ES-I3 (cell line): ENCODE measurements at regions not wholly inside any gene's neighbourhood (a gene's known extent, or its start where the extent isn't known, plus 50 kb on each side); places are given as distances from the start of the nearest gene placed in this dataset.

Experiments
- H3K36me3 ChIP-seq: 2 replicates; pipeline ENCODE4 v1.6.1; 2013; ENCODE audit warnings: mild to moderate bottlenecking, low read length, control low read depth, moderate library complexity; ENCODE audit not compliant: insufficient read depth
- H3K4me1 ChIP-seq: 2 replicates; pipeline ENCODE4 v1.6.1; 2013; ENCODE audit warnings: mild to moderate bottlenecking, control low read depth, low read length; ENCODE audit not compliant: insufficient read depth
- H3K9ac ChIP-seq: 2 replicates; pipeline ENCODE4 v1.6.1; 2013; ENCODE audit warnings: low read depth, mild to moderate bottlenecking, low read length, moderate library complexity
- H3K9me3 ChIP-seq: 2 replicates; pipeline ENCODE4 v1.6.1; 2013; ENCODE audit warnings: mild to moderate bottlenecking, low read length, moderate library complexity; ENCODE audit not compliant: control insufficient read depth, insufficient read depth

DNA sequence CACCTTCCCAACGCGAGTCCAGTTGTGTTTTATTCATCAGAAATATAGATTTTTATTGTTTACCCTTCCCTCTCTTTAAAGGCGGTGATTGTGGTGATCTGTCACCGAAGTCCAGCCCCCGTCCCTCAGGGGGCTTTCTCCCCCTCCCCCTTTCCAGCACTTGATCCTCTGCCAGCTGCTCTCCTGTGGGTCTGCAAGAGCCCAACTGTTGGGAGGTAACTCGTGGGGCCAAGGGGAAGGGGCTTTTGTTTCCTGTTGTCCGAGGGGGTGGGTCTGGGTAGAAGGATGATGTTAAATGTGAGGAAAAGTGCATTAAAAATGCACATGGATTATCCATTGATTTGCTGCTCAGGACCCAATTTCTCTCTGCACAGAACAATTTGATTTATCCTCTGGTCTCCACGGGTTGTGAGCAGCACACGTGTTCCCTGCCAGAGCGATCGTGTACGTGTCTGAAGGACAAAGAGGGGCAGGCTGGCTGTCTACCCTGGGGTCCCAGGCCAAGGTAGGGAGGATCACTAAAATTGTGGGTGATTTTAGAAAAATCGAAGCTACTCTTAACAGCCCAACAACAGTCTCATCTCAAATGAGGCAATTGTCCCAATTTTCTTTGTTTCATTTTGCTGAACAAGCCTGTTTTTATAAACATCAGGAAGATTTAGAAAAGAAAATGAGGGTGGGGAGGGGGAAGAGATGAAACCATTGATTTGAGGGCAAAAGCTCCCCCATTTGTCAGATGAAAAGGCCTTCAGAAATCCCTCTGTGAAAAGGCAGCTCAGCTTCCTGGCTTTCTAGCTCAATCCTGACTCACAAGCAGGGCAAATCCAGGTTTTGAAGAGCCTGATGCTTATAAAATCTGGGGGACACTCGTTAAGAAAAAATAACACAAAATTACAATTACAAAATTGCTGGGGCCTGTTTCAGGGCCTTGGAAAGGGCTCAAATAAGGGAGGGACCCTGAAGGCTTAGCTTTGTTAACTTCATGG, 176.2 kb downstream of the RHOU start:
- Histone ChIP-seq H3K9me3 (no peaks in the 10 kb centered on the region), H3K4me1 (peaks cover 11% of the 10 kb centered on the region), H3K9ac (no peak overlapping the region), H3K36me3 (no peaks in the 10 kb centered on the region; the same call in 1 of the 2 replicates)

DNA sequence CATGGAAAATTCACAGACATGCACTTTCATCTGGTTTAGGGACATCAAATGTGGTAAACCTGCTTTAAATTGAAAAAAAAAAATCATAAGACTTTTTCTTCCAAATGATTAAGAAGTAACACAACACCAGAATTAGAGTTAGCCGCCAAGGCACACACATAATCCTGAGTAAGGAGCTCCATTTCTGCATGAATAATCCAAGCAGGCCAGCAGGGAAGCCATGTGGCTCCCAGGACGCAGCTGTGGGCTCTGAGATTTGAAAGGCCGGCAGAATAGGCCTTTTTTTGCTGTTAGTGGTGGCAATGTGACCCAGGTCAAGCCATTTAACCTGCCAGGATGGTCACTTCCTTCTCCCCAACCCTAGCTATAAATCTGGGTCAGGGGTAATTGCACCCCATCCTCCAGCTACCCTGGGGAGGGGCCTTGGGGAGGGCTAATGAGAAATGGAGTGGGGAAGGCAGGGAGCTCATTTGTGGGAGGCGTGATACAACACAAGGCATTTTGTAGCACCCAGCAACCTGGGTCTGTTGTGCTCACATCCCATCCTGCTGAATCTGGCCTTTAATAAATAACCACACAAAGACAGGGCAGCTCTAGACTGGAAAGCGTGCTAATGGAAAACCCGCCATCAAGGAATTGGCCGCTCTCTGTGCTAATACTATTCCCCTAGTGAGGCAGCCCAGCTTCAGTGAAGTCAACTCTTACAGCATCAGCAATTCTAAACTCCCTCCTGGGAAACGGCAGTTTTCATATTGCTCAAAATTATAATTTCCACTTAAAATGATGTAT, 178.5 kb downstream of the RHOU start:
- no peak overlapping the region for H3K9ac ChIP-seq

DNA sequence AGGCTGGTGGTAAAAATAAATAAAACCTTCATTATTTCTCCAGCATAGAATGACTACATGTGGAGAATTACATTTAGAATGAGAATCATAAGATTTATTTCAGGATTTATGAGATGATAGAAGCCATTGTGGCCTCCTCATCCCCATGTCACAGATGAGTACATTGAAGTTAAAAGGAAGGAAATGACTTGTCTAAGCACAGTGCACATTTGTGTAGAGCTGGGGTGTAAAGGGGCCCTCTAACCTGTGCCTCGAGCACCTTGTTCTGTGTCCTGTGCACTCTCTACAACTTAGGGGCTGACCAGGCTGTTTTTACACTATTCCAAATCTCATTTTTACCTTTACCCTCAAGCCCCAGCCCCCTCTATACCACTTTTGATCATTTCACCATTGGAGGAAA, 179.4 kb downstream of the RHOU start:
- peaks cover 11% of the 10 kb centered on the region for H3K4me1 ChIP-seq
- no peak overlapping the region for H3K9ac ChIP-seq
- no peaks in the 10 kb centered on the region for H3K9me3 ChIP-seq
- H3K36me3 ChIP-seq = no peaks in the 10 kb centered on the region; the same call in 1 of the 2 replicates

More for the DNA sequence above, 178.5 kb downstream of the RHOU start:
- Histone ChIP-seq H3K36me3 (no peaks in the 10 kb centered on the region; the same call in 1 of the 2 replicates), H3K9me3 (no peaks in the 10 kb centered on the region), H3K4me1 (peaks cover 11% of the 10 kb centered on the region)

DNA sequence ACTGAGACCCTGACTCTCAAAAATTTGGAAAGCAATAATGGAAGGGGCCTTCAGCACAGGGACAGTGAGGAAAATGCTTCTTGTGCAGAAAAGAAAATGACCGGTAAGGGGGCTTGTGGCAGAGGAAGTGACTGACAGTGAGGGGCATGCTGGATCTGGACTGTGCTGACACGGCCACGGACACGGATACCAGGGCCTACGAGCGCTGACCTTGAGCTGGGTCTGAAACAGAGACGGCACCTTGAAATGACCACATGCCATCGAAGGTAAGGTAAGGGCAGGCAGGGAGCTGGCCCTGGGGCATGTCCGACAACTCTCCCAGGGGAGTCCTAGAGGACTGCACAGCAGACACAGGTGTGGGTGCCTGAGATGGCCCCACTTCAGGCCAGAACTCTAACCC, 182.1 kb downstream of the RHOU start:
- no peaks in the 10 kb centered on the region for H3K36me3 ChIP-seq
- H3K9ac ChIP-seq = no peak overlapping the region
- H3K4me1 ChIP-seq = no peaks in the 10 kb centered on the region
- H3K9me3 ChIP-seq = no peaks in the 10 kb centered on the region

DNA sequence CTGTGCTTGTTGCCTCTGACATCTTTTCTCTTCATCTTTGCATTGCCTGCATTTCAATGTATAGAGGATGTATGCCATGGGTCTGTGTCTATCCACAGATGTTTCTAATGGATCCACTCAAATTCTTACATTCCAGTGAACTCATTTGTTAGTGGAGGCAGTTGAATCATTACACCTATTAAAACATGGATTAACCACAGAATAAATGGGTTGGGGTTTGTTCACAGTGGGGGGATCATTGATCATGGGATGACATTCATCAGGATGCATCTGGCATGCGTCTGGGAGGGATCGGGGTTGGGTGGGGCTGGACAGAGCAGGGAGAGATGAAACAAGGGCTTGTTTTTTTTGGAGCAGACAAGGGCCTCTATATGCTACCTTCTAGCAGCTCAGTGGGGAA, 182.5 kb downstream of the RHOU start:
- no peak overlapping the region for H3K9ac ChIP-seq
- no peaks in the 10 kb centered on the region for H3K36me3 ChIP-seq
- H3K9me3 ChIP-seq = peaks cover 2% of the 10 kb centered on the region; the same call in 1 of the 2 replicates
- H3K4me1 ChIP-seq = no peaks in the 10 kb centered on the region

DNA sequence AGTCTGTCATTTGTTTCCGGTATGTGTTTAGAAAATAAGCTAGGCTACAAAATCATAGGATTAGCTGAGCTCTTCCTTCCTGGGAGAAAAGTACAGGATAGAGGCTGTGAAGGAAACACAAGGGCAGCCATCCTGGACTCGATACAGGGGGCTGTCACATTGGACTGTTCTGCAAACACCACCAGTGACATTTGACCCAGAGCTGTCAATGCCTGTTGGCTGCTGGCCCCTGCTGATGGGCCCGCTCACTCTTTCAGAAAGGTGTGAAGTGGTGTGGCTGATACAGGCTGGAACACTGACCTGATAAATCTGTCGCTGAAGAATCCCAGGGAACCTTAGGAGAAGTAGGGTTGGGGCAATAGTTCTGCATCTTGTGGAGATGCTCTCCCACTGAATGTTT, 183.1 kb downstream of the RHOU start:
- no peak overlapping the region for H3K9ac ChIP-seq
- no peaks in the 10 kb centered on the region for H3K4me1 ChIP-seq
- H3K36me3 ChIP-seq = no peaks in the 10 kb centered on the region
- peaks cover 3% of the 10 kb centered on the region; the same call in 1 of the 2 replicates for H3K9me3 ChIP-seq

DNA sequence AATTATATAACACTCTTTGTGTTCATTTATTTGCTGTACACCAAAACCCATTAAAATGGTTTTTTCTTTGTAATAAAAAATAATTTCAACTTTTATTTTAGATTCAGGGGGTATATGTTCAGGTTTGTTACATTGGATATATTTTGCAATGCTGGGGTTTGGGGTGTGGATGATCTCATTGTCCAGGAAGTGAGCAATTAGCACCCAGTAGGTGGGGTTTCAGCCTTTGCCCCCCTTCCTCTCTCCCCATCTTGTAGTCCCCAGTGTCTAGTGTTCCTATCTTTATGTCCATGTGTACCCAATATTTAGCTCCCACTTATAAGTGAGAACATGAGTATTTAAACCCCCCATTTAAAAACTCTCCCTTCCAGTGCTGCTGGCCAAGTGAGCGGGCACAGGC, 184.6 kb downstream of the RHOU start:
- Histone ChIP-seq H3K9me3 (peaks cover 3% of the 10 kb centered on the region; the same call in 1 of the 2 replicates), H3K9ac (no peak overlapping the region), H3K4me1 (no peaks in the 10 kb centered on the region), H3K36me3 (no peaks in the 10 kb centered on the region)

DNA sequence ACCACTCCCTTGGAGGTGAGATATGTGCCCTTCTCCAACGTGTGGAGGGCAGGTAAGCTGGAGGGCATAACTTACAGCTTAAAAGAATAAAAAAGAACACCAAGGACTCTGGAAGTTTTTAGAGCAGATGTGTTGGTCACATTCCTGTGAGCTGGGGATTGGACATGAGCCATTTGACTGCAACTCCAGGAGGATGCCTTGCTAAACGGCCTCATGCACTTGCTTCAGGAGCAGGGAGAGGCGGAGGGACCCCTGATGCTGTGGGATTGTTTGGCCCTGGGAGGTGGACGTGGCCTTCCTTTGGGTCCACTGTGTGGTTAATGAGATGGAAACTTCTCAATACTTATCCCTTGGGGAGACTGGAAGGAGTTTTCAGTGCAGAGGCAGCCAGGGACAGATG, 185.6 kb downstream of the RHOU start:
- Histone ChIP-seq H3K36me3 (no peaks in the 10 kb centered on the region), H3K9ac (no peak overlapping the region), H3K9me3 (peaks cover 7% of the 10 kb centered on the region; the same call in 1 of the 2 replicates), H3K4me1 (no peaks in the 10 kb centered on the region)

DNA sequence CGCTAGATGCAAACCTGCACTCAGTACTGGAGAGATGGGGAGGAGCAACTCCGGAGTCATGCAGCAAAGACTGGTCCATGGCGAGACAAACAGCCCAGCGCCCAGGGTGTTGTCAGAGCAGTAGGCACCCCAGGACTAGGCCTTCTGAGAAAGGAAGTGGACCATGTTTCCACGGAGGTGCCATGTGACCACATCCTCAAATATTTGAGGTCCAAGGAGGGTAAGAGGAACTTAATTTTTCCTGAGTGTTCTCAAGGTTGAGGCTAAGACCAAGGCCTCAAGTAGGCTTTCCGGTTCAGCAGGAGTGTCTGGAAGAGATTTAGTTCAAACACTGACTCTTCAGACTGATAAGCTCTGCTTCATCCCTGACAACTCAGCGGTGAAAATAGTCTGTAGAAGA, 186.2 kb downstream of the RHOU start:
- Histone ChIP-seq H3K9ac (no peak overlapping the region), H3K9me3 (peaks cover 7% of the 10 kb centered on the region; the same call in 1 of the 2 replicates), H3K4me1 (no peaks in the 10 kb centered on the region), H3K36me3 (no peaks in the 10 kb centered on the region)

DNA sequence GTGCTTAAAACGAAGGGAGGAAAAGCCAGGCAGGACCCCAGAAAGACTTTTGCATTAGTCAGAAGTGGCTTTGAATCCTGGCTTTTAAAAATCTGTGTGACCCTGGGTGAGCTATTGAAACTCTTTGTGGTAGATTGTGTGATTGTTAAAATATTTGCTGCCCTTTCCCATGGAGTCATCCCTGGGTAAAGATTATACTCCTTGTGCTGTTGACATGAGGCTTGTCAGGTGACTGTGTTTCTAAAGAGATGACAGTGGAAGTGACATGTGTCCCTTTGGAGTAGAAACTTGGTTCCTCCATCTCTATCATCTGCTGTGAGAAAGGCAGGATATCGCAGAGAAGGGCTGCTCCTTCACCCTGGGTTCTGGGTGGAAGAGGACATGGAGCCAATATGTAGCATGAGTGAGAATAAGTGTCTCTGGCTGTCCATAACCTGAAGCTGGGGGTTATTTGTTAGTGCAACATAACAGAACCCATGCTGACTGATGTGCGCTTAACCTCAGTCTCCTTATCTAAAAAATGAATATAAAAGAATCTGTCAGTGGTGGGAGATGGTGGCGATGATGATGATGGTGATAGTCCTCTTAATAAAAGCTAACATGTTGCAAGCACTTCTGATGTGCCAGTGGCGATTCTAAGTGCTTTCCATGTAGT, 187.6 kb downstream of the RHOU start:
- Histone ChIP-seq H3K9ac (no peak overlapping the region), H3K4me1 (no peaks in the 10 kb centered on the region), H3K36me3 (no peaks in the 10 kb centered on the region), H3K9me3 (peaks cover 7% of the 10 kb centered on the region; the same call in 1 of the 2 replicates)

DNA sequence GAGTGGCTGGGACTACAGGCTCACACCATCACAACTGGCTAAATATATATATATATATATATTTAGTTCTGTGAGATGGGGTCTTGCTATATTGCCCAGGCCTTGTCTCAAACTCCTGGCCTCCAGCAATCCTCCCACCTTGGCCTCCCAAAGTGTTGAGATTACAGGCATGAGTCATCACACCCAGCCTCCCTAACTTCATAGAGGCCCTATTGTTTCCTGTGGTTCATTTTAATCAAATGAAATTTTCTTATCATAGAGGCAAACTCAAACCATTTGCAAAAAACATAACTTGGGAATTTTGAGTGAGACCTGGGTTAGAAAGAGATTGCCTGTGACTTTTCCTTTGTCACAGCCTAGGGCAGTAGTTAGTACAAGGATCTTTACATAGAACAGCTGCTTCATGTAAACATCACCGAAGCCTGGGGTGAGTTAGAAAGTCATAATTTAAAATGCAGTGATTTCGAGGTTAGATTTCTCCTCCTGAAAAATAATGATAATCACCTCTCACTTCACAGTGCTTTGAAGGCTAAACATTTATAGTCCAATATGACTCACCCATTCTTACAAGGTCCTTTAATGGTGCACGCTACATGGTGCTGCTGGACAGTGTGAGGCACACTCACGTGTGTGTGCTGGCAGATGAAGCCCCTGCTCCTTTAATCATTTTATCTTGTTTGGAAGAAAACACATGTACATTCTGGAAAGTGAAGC, 188.9 kb downstream of the RHOU start:
- Histone ChIP-seq H3K36me3 (no peaks in the 10 kb centered on the region), H3K9me3 (peaks cover 7% of the 10 kb centered on the region; the same call in 1 of the 2 replicates), H3K9ac (no peak overlapping the region), H3K4me1 (no peaks in the 10 kb centered on the region)

DNA sequence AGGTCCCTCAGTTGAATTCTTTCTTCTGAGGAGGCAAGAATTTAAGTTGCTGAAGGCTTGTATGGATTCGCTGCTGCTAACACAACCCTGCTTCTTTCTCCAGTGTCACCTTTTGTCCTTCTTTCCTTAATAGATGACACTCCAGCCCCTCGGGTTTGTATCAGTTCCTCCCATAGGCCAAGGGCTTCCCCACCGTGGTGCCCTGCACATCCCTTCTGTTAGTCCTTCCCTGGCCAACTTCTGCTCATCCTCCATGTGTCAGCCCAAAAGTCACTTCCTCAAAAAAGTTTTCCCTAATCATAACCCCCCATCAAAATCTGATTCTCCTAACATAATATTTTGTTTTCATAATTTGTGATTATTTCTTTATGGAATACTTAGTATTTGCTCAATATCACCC, 190.4 kb downstream of the RHOU start:
- H3K4me1 ChIP-seq = no peaks in the 10 kb centered on the region
- peaks cover 7% of the 10 kb centered on the region for H3K9me3 ChIP-seq
- H3K36me3 ChIP-seq = no peaks in the 10 kb centered on the region
- no peak overlapping the region for H3K9ac ChIP-seq

DNA sequence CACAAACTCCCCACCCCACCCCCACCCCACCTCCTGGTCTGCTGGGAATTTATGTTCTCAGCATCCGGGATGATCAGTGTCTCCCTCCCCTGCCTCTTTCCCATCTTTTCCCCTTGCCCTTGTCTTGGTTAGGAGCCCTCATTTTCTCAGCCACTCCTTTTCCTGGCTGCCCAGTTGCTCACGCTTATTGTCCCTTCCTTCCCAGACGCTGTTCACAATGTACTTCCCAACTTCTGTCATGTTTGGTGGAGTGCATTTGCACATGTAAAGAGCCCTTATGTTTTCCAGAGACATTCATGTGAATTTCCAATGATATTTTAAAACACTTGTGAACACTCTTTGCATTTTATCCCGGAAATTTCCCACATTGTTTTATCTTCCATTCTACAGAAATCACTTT, 192.1 kb downstream of the RHOU start:
- peaks cover 7% of the 10 kb centered on the region for H3K9me3 ChIP-seq
- no peaks in the 10 kb centered on the region for H3K36me3 ChIP-seq
- no peaks in the 10 kb centered on the region for H3K4me1 ChIP-seq
- H3K9ac ChIP-seq = no peak overlapping the region
